ENCODE measurements at regions not wholly inside any gene's neighbourhood (a gene's known extent, or its start where the extent isn't known, plus 50 kb on each side); places are given as distances from the start of the nearest gene placed in this dataset.

DNA sequence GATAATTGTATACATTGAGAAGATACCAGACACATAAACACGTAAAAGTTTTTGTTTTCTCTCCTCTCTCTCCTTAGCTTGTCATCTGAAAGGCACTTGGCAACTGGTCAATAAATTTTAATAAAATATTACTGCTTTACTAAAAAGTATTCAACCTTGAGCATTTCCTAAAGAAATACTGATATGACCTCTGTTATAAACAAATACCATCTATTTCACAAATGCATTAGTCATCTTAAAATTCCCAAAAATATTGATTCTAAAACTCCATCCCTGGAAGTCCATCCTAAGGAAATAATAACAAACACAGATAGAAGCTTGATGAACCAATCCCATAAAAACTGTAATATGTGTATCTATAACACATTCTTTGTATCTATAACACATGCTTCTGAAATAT is 483.2 kb downstream of the TLR4 start:
- no peak for DNase-seq (ENCODE audit: low spot score)

- DNase-seq (ENCODE audit: low spot score), result no peak
These were observed 485.4 kb downstream of the TLR4 start for GRCh38 chr9:118189615-118190014.

GRCh38 chr9:118192807-118193206 is 488.6 kb downstream of the TLR4 start:
- DNase-seq (ENCODE audit: low spot score), result no peak

DNA sequence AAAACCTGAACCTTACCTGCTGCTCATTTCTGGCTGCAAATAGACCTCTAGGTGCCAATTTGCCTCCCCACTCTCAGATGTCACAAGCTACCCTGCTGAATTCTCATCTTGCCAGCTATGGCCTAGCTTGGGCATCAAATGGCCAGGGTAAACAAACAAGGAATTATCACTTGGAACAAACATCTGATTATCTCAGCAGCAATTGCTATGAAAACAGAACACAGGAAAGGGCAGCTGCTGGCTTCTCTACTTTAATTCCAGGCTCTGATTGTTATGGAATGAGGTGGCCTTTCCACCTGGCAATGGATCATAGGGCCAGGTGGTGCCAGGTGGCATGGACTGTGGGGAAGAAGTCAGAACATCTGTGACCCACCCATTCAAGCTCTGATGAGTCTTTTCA is 505.1 kb downstream of the TLR4 start:
- no peak for DNase-seq (ENCODE audit: low spot score)

DNA sequence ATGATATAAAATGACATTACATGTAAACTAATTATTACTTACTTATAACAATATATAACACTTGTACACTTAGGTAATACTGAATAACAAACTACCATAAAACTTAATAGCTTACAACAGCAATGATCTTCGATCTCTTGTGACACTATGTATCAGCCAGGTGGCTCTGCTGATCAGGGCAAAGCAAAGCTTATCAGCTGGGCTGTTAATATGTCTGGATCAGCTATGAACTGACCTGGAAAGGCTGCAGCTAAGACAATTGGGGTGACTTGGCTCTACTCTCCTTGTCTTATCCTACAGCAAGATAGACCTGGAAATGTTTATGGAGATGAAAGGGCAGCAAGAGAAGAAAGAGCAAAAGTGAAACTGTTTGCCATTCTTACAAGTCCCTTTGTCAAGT is 511.3 kb downstream of the TLR4 start:
- DNase-seq (ENCODE audit: low spot score), result no peak

GRCh38 chr9:118222375-118222774 is 518.2 kb downstream of the TLR4 start:
- DNase-seq (ENCODE audit: low spot score), result no peak

- DNase-seq (ENCODE audit: low spot score), result no peak
These were observed 518.9 kb downstream of the TLR4 start for GRCh38 chr9:118223111-118223510.

GRCh38 chr9:118230329-118230728 is 526.1 kb downstream of the TLR4 start:
- DNase-seq (ENCODE audit: low spot score), result no peak

- DNase-seq (ENCODE audit: low spot score), result no peak
These were observed 532.4 kb downstream of the TLR4 start for GRCh38 chr9:118236625-118237024.

DNA sequence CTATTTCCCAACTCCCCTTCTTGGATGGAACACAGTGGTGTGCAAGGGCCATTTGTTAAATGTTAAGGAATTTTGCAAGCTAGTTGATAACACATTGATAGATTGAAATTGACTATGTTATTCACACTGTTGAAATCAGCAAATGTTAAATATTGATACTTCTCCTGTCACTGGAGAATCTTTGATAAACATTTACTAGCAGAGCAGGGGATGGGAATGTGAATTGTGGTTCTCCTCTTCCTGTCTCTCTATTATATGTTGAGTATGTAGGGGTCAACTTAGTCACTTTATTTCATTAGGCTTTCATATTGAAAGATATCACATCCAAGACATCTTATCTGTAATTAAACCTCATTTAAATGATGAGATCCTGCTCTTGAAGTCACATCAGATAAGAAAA is 533.9 kb downstream of the TLR4 start:
- no peak for DNase-seq (ENCODE audit: low spot score)

DNA sequence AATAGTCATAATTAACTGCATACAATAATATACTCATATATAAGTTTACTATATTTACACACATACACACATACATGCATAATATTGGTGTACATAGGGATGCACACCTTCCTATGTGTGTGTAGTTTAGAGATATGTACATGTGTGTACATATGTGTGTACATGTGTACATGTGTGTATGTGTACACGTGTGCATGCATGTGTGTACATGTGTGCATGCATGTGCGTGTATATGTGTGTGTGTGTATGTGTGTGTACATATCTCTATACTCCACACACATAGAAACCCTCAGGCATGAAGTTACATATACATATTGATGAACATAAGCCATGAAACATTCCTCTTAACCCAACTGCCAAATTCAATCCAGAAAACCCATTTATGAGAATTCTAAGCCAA is 547.8 kb downstream of the TLR4 start:
- no peak for DNase-seq (ENCODE audit: low spot score)

DNA sequence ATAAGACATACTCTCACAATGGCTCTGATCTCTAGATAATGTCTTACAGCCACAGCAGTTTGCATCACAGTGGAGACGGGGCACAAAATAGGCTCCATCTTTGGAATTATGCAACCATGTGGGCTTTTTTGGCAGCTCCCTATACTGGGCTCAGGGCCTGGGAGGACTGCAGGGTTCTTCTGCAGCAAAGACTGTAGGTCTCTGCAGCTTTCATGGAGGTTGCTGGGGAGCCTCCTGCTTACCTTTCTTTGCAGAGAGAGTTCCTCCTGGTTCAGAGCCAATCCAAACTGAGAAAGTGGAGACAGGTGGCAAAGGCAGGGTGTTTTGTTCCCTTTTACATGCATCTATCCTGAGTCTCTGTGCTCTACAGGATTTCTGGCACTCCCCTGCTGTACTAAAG is 558.0 kb downstream of the TLR4 start:
- no peak for DNase-seq (ENCODE audit: low spot score)

DNA sequence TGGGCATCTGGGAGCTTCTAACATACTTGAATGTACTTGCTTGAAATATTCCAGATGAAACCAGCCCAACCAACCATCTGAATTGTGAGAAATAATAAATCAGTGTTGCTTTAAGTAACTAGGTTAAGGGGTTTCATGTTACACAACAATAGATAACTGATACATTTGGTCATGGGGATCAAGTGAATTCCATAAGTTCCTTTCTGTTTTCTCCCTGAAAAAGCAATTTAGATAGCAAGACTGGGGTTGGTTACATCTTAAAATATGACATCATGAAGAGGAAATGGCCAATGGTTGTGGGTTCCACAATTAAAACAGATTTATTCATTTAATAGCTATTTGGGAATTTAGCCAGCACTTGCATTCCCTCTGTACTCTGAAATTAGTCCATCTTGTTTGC is 559.7 kb downstream of the TLR4 start:
- DNase-seq (ENCODE audit: low spot score), result no peak

GRCh38 chr9:118268046-118268445 is 563.8 kb downstream of the TLR4 start:
- no peak for DNase-seq (ENCODE audit: low spot score)

DNA sequence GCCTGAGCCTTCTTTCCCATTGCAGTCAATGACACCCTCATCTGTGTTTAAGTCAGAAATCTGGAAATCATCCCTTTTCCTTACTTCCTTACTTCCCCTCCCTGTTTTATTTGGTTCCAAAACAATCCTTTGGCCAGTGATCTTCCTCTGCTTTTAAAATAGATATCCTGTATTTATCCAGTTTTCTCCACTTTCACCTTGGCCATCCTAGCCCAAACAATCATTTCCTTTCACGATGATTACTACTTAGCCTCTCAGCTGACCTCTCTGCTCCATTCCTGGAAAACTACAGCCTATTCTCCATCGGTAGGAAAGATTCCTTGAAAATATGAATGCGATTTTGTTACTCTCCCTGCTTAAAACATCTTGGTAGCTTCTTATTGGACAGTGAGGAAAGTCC is 565.4 kb downstream of the TLR4 start:
- DNase-seq (ENCODE audit: low spot score), result no peak

GRCh38 chr9:118271331-118271730 is 567.1 kb downstream of the TLR4 start:
- no peak for DNase-seq (ENCODE audit: low spot score)

- DNase-seq (ENCODE audit: low spot score), result no peak
These were observed 567.7 kb downstream of the TLR4 start for GRCh38 chr9:118271936-118272335.

DNA sequence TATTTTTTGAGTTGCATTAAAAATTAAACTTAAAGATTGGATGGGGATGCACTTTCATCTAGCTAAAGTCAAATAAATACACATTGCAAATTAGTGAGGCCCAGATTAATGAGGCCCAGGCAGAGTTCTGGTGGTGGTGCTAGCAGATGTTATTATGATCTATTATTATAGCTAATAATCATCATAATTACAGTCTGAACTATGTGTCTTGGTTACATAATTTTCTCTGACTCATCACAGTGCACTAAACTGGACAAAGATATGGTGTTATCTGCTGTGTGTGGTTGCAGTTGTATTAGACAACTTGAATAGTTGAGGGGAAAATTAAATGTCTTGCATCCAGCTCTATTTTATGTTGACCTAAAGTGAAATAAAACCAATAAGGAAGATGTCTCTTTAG is 568.8 kb downstream of the TLR4 start:
- DNase-seq (ENCODE audit: low spot score), result no peak

- DNase-seq (ENCODE audit: low spot score), result no peak
These were observed 572.6 kb downstream of the TLR4 start for GRCh38 chr9:118276784-118277183.

- no peak for DNase-seq (ENCODE audit: low spot score)
These were observed 577.6 kb downstream of the TLR4 start for GRCh38 chr9:118281772-118282171.

DNA sequence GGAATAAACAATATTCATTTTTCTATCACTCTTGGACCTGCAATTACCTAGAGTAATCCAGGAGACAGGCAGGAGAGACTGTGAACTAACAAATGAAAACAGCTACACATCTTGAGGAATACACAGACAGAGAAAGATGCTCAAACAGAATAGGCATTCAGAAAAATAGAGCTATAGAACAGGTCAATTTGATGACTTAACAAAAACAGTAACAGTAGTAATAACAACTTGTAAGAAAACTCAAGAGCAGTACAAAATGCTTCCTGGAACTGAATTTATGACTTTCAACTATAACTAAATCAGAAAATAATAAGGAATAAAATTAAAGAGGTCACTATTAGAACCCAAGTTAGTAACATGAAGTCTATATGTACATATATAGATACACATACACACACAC is 579.3 kb downstream of the TLR4 start:
- DNase-seq (ENCODE audit: low spot score), result no peak

- DNase-seq (ENCODE audit: low spot score), result no peak
These were observed 585.9 kb downstream of the TLR4 start for GRCh38 chr9:118290116-118290515.

- DNase-seq (ENCODE audit: low spot score), result no peak
These were observed 591.2 kb downstream of the TLR4 start for GRCh38 chr9:118295413-118295812.

GRCh38 chr9:118302721-118303120 is 598.5 kb downstream of the TLR4 start:
- no peak for DNase-seq (ENCODE audit: low spot score)

GRCh38 chr9:118303216-118303615 is 599.0 kb downstream of the TLR4 start:
- no peak for DNase-seq (ENCODE audit: low spot score)

Measured in CD4-positive, alpha-beta T cell treated with Interleukin-15 for 4 hours (primary cell).